ENCODE measurements at regions not wholly inside any gene's neighbourhood (a gene's known extent, or its start where the extent isn't known, plus 50 kb on each side); places are given as distances from the start of the nearest gene placed in this dataset.

DNA sequence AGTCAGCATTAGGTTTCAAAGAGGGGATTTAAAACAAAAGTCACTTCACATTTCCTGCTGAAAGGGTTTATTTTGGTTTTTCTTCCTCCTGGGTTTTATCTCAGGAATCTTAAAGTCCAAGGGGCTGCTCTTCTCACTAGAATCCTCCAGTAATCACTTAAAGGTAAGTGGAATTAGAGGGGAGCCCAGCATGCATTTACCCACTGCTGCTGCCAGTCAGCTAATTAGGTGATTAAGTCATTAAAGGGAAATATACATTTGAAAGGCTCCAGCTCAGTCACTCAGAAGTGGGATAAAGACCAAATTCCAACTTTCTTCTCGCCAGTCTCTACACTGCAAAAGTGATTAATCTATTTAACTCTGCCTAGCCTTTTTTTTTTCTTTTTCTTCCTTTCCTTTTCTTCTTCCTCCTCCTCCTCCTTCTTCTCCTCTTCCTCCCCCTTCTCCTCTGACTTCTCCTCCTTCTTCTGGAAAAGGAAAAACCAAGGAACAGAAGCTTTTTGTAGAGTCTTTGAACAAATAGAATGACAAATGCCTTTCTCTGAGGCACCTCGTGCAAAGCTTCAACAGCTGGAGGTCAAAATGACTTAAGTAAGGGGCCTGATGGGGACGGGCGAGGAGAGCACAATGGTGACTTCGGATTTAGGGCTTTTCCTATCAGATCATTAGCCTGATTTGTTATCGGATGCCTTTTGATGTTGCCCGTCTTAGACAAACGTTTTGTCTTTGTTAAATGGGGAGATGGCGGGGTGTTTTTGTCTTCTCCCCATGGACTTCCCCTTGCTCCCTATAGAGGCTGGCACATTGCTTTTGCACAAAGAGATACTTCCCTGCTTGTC lies 617.6 kb downstream of the IRX1 start:
- Mint-ChIP-seq H3K4me3 (no peak overlapping the region), H3K27me3 (no peaks in the 10 kb centered on the region), H3K27ac (no peak overlapping the region), H3K9me3 (peaks cover 28% of the 10 kb centered on the region), H3K36me3 (ENCODE audit: low read depth) (peaks cover 3% of the 10 kb centered on the region), H3K4me1 (no peaks in the 10 kb centered on the region)
- POLR2A ChIA-PET: no interaction called here
- CTCF ChIA-PET: no interaction called here
- no peak for DNase-seq

DNA sequence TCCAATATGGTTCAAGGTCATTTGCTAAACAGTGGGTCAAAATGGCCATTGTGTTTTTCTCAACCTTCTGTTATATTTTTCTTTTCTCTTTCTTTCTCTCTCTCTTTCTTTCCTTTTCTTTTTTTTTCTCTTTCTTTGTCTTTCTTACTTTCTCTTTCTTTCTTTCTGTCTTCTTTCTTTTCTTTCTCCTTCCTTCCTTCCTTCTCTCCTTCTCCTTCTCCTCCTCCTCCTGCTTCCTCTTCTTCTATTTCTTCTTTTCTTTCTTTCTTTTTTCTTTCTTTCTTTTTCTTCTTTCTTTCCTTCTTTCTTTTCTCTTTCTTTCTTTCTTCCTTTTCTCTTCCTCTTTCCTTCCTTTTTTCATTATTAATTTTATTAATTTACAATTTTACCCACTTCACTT lies 619.5 kb downstream of the IRX1 start:
- H3K27me3 Mint-ChIP-seq: no peaks in the 10 kb centered on the region
- H3K27ac Mint-ChIP-seq: no peak overlapping the region
- peaks cover 20% of the 10 kb centered on the region for H3K9me3 Mint-ChIP-seq
- DNase-seq: no peak
- ChIA-PET CTCF (no interaction called here), POLR2A (no interaction called here)
- H3K36me3 Mint-ChIP-seq (ENCODE audit: low read depth): peaks cover 1% of the 10 kb centered on the region
- H3K4me3 Mint-ChIP-seq: no peak overlapping the region
- H3K4me1 Mint-ChIP-seq: no peaks in the 10 kb centered on the region

DNA sequence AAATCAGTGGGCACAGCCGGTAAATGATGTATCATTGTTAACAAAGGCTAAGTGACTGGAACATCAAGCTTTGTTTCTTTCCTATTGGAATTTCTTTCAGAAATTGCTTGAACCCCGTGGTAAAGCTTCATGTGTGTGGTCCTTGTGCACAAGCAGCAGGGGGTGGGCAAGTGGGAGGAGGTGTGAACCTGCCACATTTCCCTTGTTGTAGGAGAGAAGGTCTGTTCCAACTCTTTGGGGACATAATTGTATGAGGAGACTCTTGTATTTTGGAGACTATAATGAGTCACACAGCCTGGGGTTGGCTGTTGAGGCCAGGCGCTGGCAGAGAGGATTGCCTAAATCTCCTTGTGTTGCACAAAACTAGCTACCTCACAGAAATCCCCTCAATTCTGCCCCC lies 620.5 kb downstream of the IRX1 start:
- Mint-ChIP-seq H3K4me3 (no peak overlapping the region), H3K27me3 (no peaks in the 10 kb centered on the region), H3K36me3 (ENCODE audit: low read depth) (no peaks in the 10 kb centered on the region), H3K9me3 (peaks cover 20% of the 10 kb centered on the region), H3K27ac (no peak overlapping the region), H3K4me1 (no peaks in the 10 kb centered on the region)
- CTCF ChIA-PET: no interaction called here
- POLR2A ChIA-PET: no interaction called here
- no peak for DNase-seq

DNA sequence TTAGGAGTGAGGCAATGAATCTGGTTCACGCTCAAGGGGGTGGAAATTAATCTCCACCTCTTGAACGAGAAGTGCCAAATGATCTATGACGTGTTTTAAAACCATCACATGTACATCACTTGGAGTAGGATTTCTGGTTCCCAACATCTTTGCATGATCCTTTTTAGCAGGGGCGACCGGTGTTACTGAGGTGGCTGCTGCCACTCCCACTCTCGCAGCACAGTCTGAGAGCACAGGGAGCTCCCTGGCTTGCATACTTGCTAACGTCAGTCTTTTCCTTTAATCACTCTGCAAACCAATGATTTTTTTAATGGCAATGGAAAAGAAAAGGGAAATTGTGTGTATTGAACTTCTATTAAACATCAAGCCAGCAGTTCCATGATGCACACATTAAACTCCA lies 624.4 kb downstream of the IRX1 start:
- no peak overlapping the region for H3K4me3 Mint-ChIP-seq
- no peak overlapping the region for H3K27ac Mint-ChIP-seq
- ChIA-PET CTCF (no interaction called here), POLR2A (no interaction called here)
- DNase-seq: no peak
- H3K9me3 Mint-ChIP-seq: peaks cover 20% of the 10 kb centered on the region
- no peaks in the 10 kb centered on the region for H3K36me3 Mint-ChIP-seq (ENCODE audit: low read depth)
- no peaks in the 10 kb centered on the region for H3K27me3 Mint-ChIP-seq
- H3K4me1 Mint-ChIP-seq: no peaks in the 10 kb centered on the region

DNA sequence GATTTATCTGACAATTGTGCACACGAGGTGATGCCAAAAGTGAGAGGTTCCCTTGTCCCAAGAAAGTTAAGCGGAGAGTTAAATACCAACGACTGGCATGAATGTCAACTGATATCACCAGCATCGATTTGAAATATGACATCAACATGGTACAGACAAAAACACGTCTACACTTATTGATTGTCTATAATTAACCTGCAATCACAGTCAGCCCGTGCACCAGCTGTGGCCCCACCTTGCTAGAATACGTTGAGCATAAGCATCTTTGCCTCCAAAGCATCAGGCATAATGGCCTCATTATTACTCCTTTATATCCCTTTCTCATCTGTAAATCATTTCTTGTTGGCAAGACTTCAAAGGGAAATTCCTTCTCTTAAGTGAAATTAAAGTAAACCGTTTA lies 625.4 kb downstream of the IRX1 start:
- DNase-seq: no peak
- POLR2A ChIA-PET: no interaction called here
- H3K4me1 Mint-ChIP-seq: no peaks in the 10 kb centered on the region
- no peaks in the 10 kb centered on the region for H3K36me3 Mint-ChIP-seq (ENCODE audit: low read depth)
- no peak overlapping the region for H3K4me3 Mint-ChIP-seq
- peaks cover 23% of the 10 kb centered on the region for H3K9me3 Mint-ChIP-seq
- no peaks in the 10 kb centered on the region for H3K27me3 Mint-ChIP-seq
- CTCF ChIA-PET: no interaction called here
- no peak overlapping the region for H3K27ac Mint-ChIP-seq

DNA sequence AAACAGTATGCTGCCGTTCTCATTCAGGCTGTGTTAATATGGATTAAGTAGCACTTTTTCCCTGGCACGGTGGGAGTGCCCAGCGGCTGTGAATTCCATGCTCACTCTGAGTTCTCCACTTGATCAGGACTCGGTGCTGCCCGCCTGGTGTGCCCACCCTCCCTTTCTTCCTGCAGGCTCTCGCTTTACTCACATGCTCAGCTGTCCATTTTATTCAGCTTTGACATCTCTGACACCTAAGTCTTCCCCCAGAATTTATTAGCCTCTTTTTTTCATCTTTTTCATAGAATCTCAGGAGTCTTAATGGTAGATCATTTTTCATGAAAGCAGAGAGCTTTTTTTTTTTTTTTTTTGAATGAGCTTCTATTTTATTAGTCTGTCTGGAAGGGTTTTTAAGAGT lies 626.5 kb downstream of the IRX1 start:
- H3K9me3 Mint-ChIP-seq: peaks cover 27% of the 10 kb centered on the region
- CTCF ChIA-PET: no interaction called here

DNA sequence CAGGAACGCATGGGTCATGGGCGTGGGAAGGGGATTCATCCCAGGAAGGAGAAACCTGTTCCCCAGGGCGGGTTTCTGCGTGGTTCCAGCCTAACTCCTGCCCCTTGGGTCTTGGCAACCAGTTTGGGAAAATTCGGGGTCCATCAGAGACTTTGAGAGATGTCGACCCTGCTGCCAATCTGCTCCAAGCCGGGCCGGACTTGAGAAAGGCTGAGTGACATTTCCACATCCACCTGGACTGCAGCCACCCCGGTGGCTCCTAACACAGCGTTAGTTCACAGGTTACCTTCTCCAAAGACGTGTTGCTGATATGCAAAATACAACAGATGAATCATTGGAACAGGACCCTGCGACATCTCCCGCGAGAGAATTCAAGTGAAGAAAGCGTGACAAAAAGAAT lies 627.2 kb downstream of the IRX1 start:
- Mint-ChIP-seq H3K4me3 (no peak overlapping the region), H3K36me3 (ENCODE audit: low read depth) (no peaks in the 10 kb centered on the region), H3K9me3 (peaks cover 24% of the 10 kb centered on the region), H3K27ac (no peak overlapping the region), H3K4me1 (no peaks in the 10 kb centered on the region), H3K27me3 (no peaks in the 10 kb centered on the region)
- ChIA-PET POLR2A (no interaction called here), CTCF (no interaction called here)
- no peak for DNase-seq

More for the DNA sequence above, 626.5 kb downstream of the IRX1 start:
- H3K27me3 Mint-ChIP-seq: no peaks in the 10 kb centered on the region
- no peaks in the 10 kb centered on the region for H3K36me3 Mint-ChIP-seq (ENCODE audit: low read depth)
- no peak overlapping the region for H3K4me3 Mint-ChIP-seq
- no peak for DNase-seq
- H3K4me1 Mint-ChIP-seq: no peaks in the 10 kb centered on the region
- POLR2A ChIA-PET: no interaction called here
- H3K27ac Mint-ChIP-seq: no peak overlapping the region

DNA sequence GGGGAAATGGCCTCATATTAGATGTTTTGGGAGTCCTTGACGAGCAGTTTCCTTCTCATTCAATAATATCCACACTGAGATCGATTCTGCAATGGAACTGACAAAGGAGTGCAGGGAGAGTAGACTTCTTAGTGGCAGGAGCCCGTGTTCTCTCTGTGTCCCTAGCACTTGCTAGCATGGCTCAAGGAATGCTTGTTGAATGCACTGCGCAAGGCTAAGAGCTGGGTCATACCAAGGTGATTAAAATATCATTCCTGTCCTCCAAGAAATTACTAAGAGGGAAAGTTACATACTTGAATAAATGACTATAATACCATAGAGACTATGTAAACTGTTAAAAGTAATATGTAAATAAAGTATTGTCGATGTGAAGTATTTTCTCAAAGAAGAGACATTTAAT lies 630.1 kb downstream of the IRX1 start:
- Mint-ChIP-seq H3K9me3 (peaks cover 17% of the 10 kb centered on the region), H3K4me3 (no peak overlapping the region), H3K27ac (no peak overlapping the region), H3K36me3 (ENCODE audit: low read depth) (no peaks in the 10 kb centered on the region), H3K27me3 (no peaks in the 10 kb centered on the region), H3K4me1 (no peaks in the 10 kb centered on the region)
- ChIA-PET CTCF (no interaction called here), POLR2A (no interaction called here)
- no peak for DNase-seq

DNA sequence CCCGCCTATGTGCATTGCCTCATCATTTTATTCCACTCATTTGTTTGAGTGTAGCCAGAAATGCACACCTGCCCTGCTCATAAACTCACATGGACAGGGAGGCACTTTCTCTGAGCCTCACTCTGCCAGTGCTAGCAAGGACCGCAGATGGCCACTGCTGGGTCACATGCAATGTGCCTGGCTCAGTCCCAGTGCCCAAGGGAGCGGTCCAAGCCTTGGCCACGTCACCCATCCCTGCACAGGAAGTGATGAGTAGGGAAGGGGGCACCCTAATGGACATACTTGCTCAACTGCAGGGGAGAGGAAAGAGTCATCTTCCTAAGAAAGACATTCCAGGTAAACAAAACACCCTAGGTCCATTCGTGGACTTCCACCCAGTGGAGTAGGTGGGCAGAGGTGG lies 630.9 kb downstream of the IRX1 start:
- ChIA-PET POLR2A (no interaction called here), CTCF (no interaction called here)
- DNase-seq: no peak
- Mint-ChIP-seq H3K4me1 (no peaks in the 10 kb centered on the region), H3K4me3 (no peak overlapping the region), H3K27ac (no peak overlapping the region), H3K36me3 (ENCODE audit: low read depth) (no peaks in the 10 kb centered on the region), H3K9me3 (peaks cover 16% of the 10 kb centered on the region), H3K27me3 (no peaks in the 10 kb centered on the region)

DNA sequence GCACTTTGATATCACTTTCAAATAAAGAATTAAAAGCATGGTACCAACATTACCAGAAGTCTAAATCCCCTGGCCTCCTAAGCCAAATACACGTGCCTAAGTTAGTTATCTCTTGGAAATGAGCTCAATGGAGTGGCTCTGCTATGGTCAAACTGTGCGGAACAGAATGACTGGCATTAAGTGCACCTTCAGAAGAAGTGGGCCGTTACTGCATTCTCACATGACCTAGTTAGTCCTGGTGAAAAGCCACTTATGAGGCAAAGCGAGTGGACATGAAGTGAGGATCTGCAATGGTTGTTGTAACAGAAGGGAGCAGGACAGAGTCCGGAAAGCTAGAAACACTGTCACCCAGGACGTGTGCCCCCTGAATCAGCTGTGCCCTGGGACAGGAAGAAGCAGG lies 633.1 kb downstream of the IRX1 start:
- Mint-ChIP-seq H3K4me3 (no peak overlapping the region), H3K4me1 (no peaks in the 10 kb centered on the region), H3K36me3 (ENCODE audit: low read depth) (no peaks in the 10 kb centered on the region), H3K27me3 (no peaks in the 10 kb centered on the region), H3K27ac (no peak overlapping the region), H3K9me3 (peaks cover 19% of the 10 kb centered on the region)
- CTCF ChIA-PET: no interaction called here
- POLR2A ChIA-PET: no interaction called here
- no peak for DNase-seq

DNA sequence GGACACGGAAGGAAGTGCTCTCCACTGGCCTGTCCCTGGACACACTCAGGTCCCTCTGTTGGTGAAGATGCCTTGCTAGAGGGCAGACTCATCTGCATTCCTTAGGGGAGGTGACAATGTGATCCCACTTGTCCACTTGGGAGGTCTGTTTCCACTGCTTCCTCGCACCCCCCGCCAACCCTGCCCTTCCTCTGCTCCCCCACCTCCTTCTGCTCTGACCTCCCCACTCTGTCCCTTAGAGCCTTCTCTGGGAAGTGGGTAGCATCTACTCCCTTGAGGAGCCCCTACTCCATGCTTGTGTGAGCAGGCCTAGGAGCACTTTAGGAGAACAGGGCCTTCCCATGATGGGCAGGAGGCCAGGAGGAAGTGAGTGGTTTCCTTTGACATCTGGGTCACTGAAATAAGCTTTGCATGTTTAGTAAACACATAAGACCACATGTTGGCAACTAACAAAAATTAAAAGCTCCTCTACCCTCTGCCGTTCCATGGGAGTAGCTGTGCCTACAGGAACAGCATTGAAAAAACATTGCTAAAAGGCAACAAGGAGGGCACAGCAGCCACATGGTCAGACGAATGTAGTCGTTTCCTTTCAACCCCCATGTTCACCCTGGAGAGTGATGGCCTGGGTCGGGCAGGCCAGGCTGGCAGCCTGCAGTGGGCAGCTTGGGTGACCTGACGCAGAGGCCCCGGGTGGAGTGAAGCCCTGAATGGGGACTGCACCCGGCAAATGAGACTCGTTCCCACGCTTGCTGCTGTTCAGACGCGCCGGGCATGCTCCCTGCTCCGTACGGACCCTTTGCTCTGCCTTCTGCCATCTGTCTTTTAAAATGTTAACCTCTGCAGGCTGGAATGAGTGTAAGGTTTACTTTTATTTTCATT lies 634.0 kb downstream of the IRX1 start:
- ChIA-PET CTCF (no interaction called here), POLR2A (no interaction called here)
- no peak for DNase-seq
- Mint-ChIP-seq H3K36me3 (ENCODE audit: low read depth) (no peaks in the 10 kb centered on the region), H3K27me3 (no peaks in the 10 kb centered on the region), H3K4me1 (no peaks in the 10 kb centered on the region), H3K27ac (no peak overlapping the region), H3K9me3 (peaks cover 25% of the 10 kb centered on the region), H3K4me3 (no peak overlapping the region)

DNA sequence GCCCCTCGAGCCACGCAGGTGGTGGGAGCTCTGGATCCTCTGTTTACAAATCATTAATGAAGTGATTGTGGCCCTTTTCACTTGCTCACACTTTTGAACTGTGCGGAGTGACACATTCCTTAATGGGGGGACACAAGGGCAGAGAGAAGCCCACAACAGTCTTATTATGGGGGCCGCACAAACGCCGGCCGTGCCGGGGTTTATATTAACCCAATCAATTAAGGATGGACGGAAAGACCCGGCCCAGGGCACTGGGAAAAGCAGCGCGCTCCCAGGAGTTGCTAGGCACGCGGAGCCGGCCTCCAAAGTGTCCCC lies 634.8 kb downstream of the IRX1 start:
- no peak for DNase-seq
- no peak overlapping the region for H3K27ac Mint-ChIP-seq
- ChIA-PET POLR2A (no interaction called here), CTCF (no interaction called here)
- peaks cover 27% of the 10 kb centered on the region for H3K9me3 Mint-ChIP-seq
- H3K36me3 Mint-ChIP-seq (ENCODE audit: low read depth): no peaks in the 10 kb centered on the region
- H3K4me1 Mint-ChIP-seq: no peaks in the 10 kb centered on the region
- H3K4me3 Mint-ChIP-seq: no peak overlapping the region
- no peaks in the 10 kb centered on the region for H3K27me3 Mint-ChIP-seq

DNA sequence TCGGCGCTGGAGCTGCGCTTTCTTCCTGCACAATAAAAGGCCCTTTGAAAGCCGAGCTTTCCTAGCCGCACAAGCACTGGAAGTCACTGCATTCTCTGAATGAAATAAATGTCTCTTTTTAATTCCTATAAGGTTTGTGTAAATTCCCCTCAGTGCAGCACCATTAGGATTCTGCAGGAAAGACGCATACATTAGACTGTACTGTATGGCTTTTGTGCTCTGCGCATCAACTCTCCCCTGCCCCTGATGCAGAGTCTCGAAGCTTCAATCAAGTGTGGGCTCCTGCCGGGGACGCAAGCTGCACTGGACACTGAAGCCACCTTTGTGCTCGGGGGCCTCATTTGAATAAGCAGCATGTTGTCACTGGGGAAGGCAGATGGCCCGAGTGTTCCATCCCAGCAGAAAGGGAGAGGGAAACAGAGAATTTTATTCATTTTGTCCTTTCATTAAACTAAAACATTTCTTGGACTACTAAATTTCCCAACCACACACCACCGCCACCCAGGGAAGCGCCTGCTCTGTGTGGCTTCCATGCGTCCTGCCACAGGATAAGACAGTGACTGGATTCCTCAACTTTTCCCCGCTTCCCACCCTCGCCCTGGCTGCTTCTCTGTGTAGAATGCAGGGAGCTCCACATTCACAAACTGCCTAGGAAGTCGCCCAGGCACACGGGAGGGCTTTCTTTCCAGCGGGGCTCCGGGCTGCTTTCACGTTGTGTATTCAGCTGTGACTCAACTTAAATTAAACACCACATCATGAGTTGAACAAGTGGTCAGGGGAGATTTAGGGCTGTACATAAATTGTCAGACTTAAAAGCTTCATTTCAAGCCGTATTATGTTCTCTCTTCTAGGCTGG lies 635.4 kb downstream of the IRX1 start:
- CTCF ChIA-PET: no interaction called here
- Mint-ChIP-seq H3K27me3 (no peaks in the 10 kb centered on the region), H3K4me1 (no peaks in the 10 kb centered on the region), H3K4me3 (no peak overlapping the region), H3K27ac (no peak overlapping the region), H3K36me3 (ENCODE audit: low read depth) (no peaks in the 10 kb centered on the region), H3K9me3 (peaks cover 26% of the 10 kb centered on the region)
- POLR2A ChIA-PET: no interaction called here
- DNase-seq: no peak

Data from activated CD4-positive, alpha-beta memory T cell treated with anti-CD3 and anti-CD28 coated beads, Interleukin-2, amount 10 ng/mL, durations not matched to agents 7 days and 5 days (primary cell).